Gastroesophageal sphincter (tissue), 4 donors: ENCODE measurements at regions not wholly inside any gene's neighbourhood (a gene's known extent, or its start where the extent isn't known, plus 50 kb on each side); places are given as distances from the start of the nearest gene placed in this dataset.
"Not testable (repeated sequence)": the region's sequence is repeated elsewhere in the genome, so short reads cannot be mapped to it uniquely, and the experiment has no call there.

Experiments
- ATAC-seq: fragments of 150-250 bp; one replicate; pipeline ENCODE4 v1.9.1; 2016; ENCODE audit warnings: mild to moderate bottlenecking, moderate library complexity
- H3K27ac ChIP-seq, 4 donors: fragments of 200-600 bp; sonication (generic) in 3 of 4; 1 replicate in 3 of 4; 2 replicates in 1 of 4; pipeline ENCODE4 v1.5.1; 2016 to 2019
- H3K27me3 ChIP-seq: fragments of 200-600 bp; sonication (generic); one replicate; pipeline ENCODE4 v1.5.1; 2019
- H3K36me3 ChIP-seq, 2 donors: fragments of 200-600 bp; sonication (generic); one replicate each; pipeline ENCODE4 v1.5.1; 2019; ENCODE audit warnings: control low read depth in 1 of 2
- H3K4me1 ChIP-seq, 3 donors: fragments of 200-600 bp; sonication (generic); 1 replicate in 2 of 3; 2 replicates in 1 of 3; pipeline ENCODE4 v1.5.1; 2016 to 2019; ENCODE audit warnings: control low read depth in 2 of 3
- H3K4me3 ChIP-seq, 2 donors: fragments of 200-600 bp; sonication (generic); one replicate each; pipeline ENCODE4 v1.5.1; 2019; ENCODE audit warnings: mild to moderate bottlenecking in 1 of 2, moderate library complexity in 1 of 2
- H3K9me3 ChIP-seq, 3 donors: fragments of 200-600 bp; sonication (generic); one replicate each; pipeline ENCODE4 v1.5.1; 2017 to 2019; ENCODE audit warnings: control low read depth in 2 of 3
- EP300 ChIP-seq: sonication (generic); formaldehyde crosslinking; IDR thresholded peaks from one replicate; pipeline ENCODE4 v1.6.1; 2017; ENCODE audit warnings: antibody characterized with exemption, mild to moderate bottlenecking
- POLR2A ChIP-seq, 2 donors: fragments of 450-650 bp; IDR thresholded peaks; one replicate each; pipeline ENCODE4 v1.6.1; 2017; ENCODE audit warnings: antibody characterized with exemption in 2 of 2, mild to moderate bottlenecking in 2 of 2, moderate library complexity in 1 of 2
- POLR2AphosphoS5 ChIP-seq: sonication (generic); formaldehyde crosslinking; IDR thresholded peaks from one replicate; pipeline ENCODE4 v1.6.1; 2017; ENCODE audit warnings: antibody characterized with exemption
- WGBS, 2 donors: methylation state at CpG; one replicate each; pipeline ENCODE4 v1.1.5; 2018; ENCODE audit warnings: low coverage in 1 of 2; 5-methylcytosine and 5-hydroxymethylcytosine counted together
- TF ChIP-seq, protein P1 (sequence below), 4 experiments: fragments of 200-600 bp in 2 of 4; fragments of 450-650 bp in 2 of 4; sonication (generic) in 1 of 4; IDR thresholded peaks; one replicate each; pipeline ENCODE4 v1.5.1; 2017 to 2019; ENCODE audit warnings: antibody characterized with exemption in 4 of 4, mild to moderate bottlenecking in 2 of 4, moderate library complexity in 2 of 4

DNA sequence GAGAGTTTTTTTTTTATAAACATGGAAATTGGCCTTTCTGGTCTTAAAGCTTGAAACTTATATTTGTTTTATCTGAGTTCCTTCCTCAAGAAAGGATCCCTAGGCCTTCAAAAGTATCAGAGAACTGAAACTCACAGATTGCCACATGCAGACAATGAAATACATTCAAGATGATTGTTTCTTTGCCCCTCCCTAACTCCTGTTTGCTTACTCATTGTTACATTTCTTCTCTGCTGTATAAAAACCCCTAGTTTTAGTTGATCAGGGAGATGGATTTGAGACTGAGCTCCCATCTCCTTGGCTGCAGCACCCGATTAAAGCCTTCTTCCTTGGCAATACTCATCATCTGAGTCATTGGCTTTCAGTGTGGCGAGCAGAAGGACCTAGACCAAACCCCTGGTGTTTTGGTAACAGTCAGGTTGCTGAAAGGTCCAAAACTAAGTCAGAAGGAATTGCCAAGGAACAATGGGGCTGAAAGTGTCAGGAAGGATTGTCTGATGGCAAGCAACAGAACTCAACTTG lies 132.3 kb upstream of the SULF2 start:
- H3K27me3 ChIP-seq = no peaks in the 10 kb centered on the region
- no peaks in the 10 kb centered on the region for H3K36me3 ChIP-seq
- no peak overlapping the region for H3K27ac ChIP-seq
- WGBS, 2 donors = 100% methylated on average over 2 of the region's 2 CpGs; no CpG with 5 or more reads in 1 of the 2 donors
- TF ChIP-seq, protein P1, sequence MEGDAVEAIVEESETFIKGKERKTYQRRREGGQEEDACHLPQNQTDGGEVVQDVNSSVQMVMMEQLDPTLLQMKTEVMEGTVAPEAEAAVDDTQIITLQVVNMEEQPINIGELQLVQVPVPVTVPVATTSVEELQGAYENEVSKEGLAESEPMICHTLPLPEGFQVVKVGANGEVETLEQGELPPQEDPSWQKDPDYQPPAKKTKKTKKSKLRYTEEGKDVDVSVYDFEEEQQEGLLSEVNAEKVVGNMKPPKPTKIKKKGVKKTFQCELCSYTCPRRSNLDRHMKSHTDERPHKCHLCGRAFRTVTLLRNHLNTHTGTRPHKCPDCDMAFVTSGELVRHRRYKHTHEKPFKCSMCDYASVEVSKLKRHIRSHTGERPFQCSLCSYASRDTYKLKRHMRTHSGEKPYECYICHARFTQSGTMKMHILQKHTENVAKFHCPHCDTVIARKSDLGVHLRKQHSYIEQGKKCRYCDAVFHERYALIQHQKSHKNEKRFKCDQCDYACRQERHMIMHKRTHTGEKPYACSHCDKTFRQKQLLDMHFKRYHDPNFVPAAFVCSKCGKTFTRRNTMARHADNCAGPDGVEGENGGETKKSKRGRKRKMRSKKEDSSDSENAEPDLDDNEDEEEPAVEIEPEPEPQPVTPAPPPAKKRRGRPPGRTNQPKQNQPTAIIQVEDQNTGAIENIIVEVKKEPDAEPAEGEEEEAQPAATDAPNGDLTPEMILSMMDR (IDR thresholded peaks at IDR 0.05) = no peak
- TF ChIP-seq POLR2A (IDR thresholded peaks at IDR 0.05) (no peak), POLR2AphosphoS5 (no peak), EP300 (no peak)
- H3K9me3 ChIP-seq = no peaks in the 10 kb centered on the region
- H3K4me3 ChIP-seq = no peak overlapping the region
- ATAC-seq = no peak
- peaks cover 0 to 16% (median 0%) of the 10 kb centered on the region in 3 donors for H3K4me1 ChIP-seq

- ATAC-seq = no peak
- 87% methylated on average over 3 of the region's 3 CpGs; no CpG with 5 or more reads in 1 of the 2 donors for WGBS, 2 donors
- no peak for TF ChIP-seq EP300
- Histone ChIP-seq H3K27ac (no peak overlapping the region), H3K36me3 (no peaks in the 10 kb centered on the region), H3K27me3 (no peaks in the 10 kb centered on the region), H3K4me1 (no peaks in the 10 kb centered on the region), H3K9me3 (no peaks in the 10 kb centered on the region), H3K4me3 (no peak overlapping the region)
Observed at GRCh38 chr20:47915495-47915894, 130.2 kb upstream of the SULF2 start.

GRCh38 chr20:47914792-47915191 lies 129.5 kb upstream of the SULF2 start:
- TF ChIP-seq, protein P1 (IDR thresholded peaks at IDR 0.05) = no peak
- no peak for ATAC-seq
- no peaks in the 10 kb centered on the region for H3K36me3 ChIP-seq
- H3K27me3 ChIP-seq = peaks cover 3% of the 10 kb centered on the region
- no peak overlapping the region for H3K4me3 ChIP-seq
- 38 to 44% methylated on average over 1 of the region's 1 CpG for whole genome bisulfite sequencing, 2 donors
- H3K27ac ChIP-seq = no peak overlapping the region
- no peaks in the 10 kb centered on the region for H3K4me1 ChIP-seq
- no peaks in the 10 kb centered on the region for H3K9me3 ChIP-seq

DNA sequence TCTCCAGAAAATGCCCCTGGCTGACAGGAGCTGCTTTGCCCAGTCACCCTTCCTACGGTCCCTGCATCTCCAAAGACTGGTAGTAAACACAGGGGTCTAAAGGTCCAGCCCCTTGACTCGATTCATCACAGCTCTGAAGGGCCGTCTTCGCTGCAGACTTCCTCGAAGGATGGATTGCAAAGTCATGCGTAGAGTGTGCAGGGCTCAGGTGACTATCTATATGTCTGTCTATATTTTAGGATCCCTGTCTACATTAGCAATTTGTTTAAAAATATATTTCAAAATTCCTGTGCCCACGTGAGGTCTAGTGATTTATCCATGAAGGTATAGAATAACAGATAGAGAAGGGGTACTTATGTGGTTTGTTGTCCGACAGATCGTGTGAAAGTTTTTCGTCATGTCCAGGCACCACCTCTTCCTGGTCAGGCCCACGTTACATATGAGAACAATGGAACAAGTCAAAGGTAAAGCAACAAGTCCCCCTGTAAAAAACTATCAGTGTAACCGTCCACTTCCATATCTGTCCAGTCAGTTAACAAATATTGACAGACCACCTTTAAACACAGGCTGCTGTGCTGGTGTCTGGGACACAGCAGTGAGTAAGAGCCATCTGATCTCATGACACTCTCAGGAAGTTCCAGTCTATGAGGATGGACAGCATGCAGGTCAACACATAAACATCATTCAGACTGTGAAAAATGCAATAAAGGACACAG lies 127.7 kb upstream of the SULF2 start:
- H3K9me3 ChIP-seq, ATAC-seq, H3K27ac ChIP-seq, H3K27me3 ChIP-seq, H3K4me3 ChIP-seq, H3K36me3 ChIP-seq, H3K4me1 ChIP-seq: not testable (repeated sequence)
- WGBS, 2 donors = 82 to 84% methylated on average over 10 to 11 of the region's 12 CpGs

DNA sequence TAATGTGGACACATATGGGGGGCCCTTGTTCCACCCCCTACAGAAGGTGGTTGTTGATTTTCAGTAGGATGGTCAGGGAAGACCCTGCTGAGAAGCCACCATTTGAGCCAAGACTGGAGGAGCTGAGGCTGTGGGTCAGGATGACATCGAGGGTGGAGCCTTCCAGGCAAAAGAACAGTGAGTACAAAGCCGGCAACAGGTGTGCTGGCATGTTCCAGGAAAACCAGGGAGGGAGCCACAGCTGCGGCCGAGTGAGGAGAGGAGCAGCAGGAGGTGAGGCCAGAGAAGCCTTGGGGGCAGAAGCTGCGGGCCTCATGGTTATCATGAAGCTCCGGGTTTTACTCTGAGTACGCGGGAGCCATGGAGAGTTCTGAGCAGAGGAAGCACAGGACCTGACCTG lies 126.9 kb upstream of the SULF2 start:
- ATAC-seq, H3K4me3 ChIP-seq, H3K36me3 ChIP-seq, H3K27me3 ChIP-seq, H3K9me3 ChIP-seq, H3K4me1 ChIP-seq, H3K27ac ChIP-seq: not testable (repeated sequence)
- WGBS, 2 donors = no CpG with 5 or more reads among the region's 8 CpGs

DNA sequence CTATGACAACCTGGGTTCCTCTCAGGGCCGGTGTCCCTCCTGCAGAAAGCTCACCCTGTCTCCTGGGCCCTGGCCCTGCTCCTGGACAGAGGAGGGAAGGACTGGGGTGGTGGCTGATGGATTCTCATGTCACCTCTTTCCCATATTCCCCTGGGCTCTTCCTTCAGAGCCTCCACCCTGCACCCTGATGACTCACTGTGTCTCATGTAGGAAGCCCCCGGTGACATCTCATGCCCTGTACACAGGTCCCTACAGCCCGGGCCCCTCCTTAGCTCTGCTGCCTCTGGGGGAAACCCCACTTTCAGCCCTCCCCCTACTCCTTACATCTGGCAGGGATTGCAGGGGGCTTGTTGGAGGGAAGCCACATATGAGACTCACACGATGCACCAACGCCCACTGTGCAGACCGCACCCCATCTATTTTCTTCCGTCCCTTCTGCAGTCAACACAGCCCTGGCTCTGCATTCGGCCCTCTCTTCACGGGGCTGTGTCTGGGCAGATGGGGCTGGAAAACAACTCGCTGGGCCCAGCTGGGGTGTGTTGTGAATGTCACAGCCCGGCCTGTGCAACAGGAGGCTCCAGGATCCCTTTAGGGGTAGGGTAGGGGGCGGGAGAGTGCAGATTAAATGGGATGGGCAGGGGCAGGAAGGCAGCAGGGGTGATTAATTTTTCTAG lies 124.6 kb upstream of the SULF2 start:
- H3K4me3 ChIP-seq, H3K27me3 ChIP-seq, H3K4me1 ChIP-seq, H3K27ac ChIP-seq, H3K36me3 ChIP-seq, ATAC-seq, H3K9me3 ChIP-seq: not testable (repeated sequence)
- 56% methylated on average over 7 of the region's 12 CpGs; no CpG with 5 or more reads in 1 of the 2 donors for WGBS, 2 donors

GRCh38 chr20:47908361-47909035 lies 123.2 kb upstream of the SULF2 start:
- H3K36me3 ChIP-seq, H3K4me3 ChIP-seq, H3K27me3 ChIP-seq, ATAC-seq, H3K9me3 ChIP-seq, H3K4me1 ChIP-seq, H3K27ac ChIP-seq: not testable (repeated sequence)
- 87% methylated on average over 3 of the region's 15 CpGs; no CpG with 5 or more reads in 1 of the 2 donors for WGBS, 2 donors

- ATAC-seq, H3K27ac ChIP-seq, H3K36me3 ChIP-seq, H3K4me1 ChIP-seq, H3K9me3 ChIP-seq, H3K27me3 ChIP-seq, H3K4me3 ChIP-seq: not testable (repeated sequence)
- WGBS, 2 donors = 46% methylated on average over 3 to 7 of the region's 7 CpGs
Observed at GRCh38 chr20:47907951-47908350, 122.7 kb upstream of the SULF2 start.
